H9 (cell line): ENCODE measurements at regions not wholly inside any gene's neighbourhood (a gene's known extent, or its start where the extent isn't known, plus 50 kb on each side); places are given as distances from the start of the nearest gene placed in this dataset.

ENCODE experiments used
- DNase-seq: peaks from one replicate; pipeline ENCODE4 v3.0.0-alpha.2; 2017
- H2AFZ ChIP-seq: one replicate; pipeline ENCODE4 v1.6.1; 2013; ENCODE audit warnings: mild to moderate bottlenecking, low read length, control low read depth, moderate library complexity
- H2AK5ac ChIP-seq: 2 replicates; pipeline ENCODE4 v1.6.1; 2013; ENCODE audit warnings: low read length, control low read depth, mixed read lengths; ENCODE audit not compliant: insufficient read length
- H2BK120ac ChIP-seq: one replicate; pipeline ENCODE4 v1.6.1; 2013; ENCODE audit warnings: low read depth, mild to moderate bottlenecking, low read length, control low read depth, inconsistent platforms; ENCODE audit not compliant: poor library complexity, severe bottlenecking
- H2BK12ac ChIP-seq: 2 replicates; pipeline ENCODE4 v1.6.1; 2013; ENCODE audit warnings: low read length, control low read depth, mixed read lengths, low read depth; ENCODE audit not compliant: insufficient read length
- H2BK15ac ChIP-seq: 2 replicates; pipeline ENCODE4 v1.6.1; 2013; ENCODE audit warnings: low read depth, low read length, control low read depth
- H2BK20ac ChIP-seq: one replicate; pipeline ENCODE4 v1.6.1; 2013; ENCODE audit warnings: low read depth, mild to moderate bottlenecking, low read length, control low read depth, inconsistent platforms; ENCODE audit not compliant: poor library complexity, severe bottlenecking
- H2BK5ac ChIP-seq: 2 replicates; pipeline ENCODE4 v1.6.1; 2013; ENCODE audit warnings: low read length, control low read depth, mixed read lengths; ENCODE audit not compliant: insufficient read length
- H3K14ac ChIP-seq: 2 replicates; pipeline ENCODE4 v1.6.1; 2013; ENCODE audit warnings: low read length, control low read depth; ENCODE audit not compliant: insufficient read depth
- H3K18ac ChIP-seq: 2 replicates; pipeline ENCODE4 v1.6.1; 2013; ENCODE audit warnings: low read depth, mild to moderate bottlenecking, mixed read lengths, low read length, control low read depth; ENCODE audit not compliant: insufficient read length
- H3K23ac ChIP-seq: 2 replicates; pipeline ENCODE4 v1.6.1; 2013; ENCODE audit warnings: low read length, control low read depth, mixed read lengths, low read depth; ENCODE audit not compliant: insufficient read length
- H3K23me2 ChIP-seq: 2 replicates; pipeline ENCODE4 v1.6.1; 2013; ENCODE audit warnings: low read depth, mild to moderate bottlenecking, mixed read lengths, low read length, control low read depth; ENCODE audit not compliant: insufficient read length, poor library complexity, severe bottlenecking
- H3K27ac ChIP-seq: 2 replicates; pipeline ENCODE4 v1.5.1; 2013; ENCODE audit warnings: low read length, control low read depth, mixed read lengths, low read depth; ENCODE audit not compliant: insufficient read length
- H3K27me3 ChIP-seq: 2 replicates; pipeline ENCODE4 v1.6.1; 2013; ENCODE audit warnings: low read length, control low read depth, inconsistent platforms; ENCODE audit not compliant: insufficient read depth
- H3K4ac ChIP-seq: 2 replicates; pipeline ENCODE4 v1.6.1; 2013; ENCODE audit warnings: low read depth, mild to moderate bottlenecking, control low read depth, inconsistent platforms, low read length, moderate library complexity
- H3K4me1 ChIP-seq: 2 replicates; pipeline ENCODE4 v1.6.1; 2013; ENCODE audit warnings: low read length, control low read depth, inconsistent platforms; ENCODE audit not compliant: insufficient read depth
- H3K4me2 ChIP-seq: 2 replicates; pipeline ENCODE4 v1.6.1; 2013; ENCODE audit warnings: low read length, control low read depth, mixed read lengths; ENCODE audit not compliant: insufficient read length, insufficient read depth
- H3K56ac ChIP-seq: 2 replicates; pipeline ENCODE4 v1.6.1; 2013; ENCODE audit warnings: low read depth, mild to moderate bottlenecking, mixed read lengths, low read length, control low read depth; ENCODE audit not compliant: insufficient read length
- H3K79me1 ChIP-seq: 2 replicates; pipeline ENCODE4 v1.6.1; 2013; ENCODE audit warnings: low read depth, mild to moderate bottlenecking, moderate library complexity, low read length, control low read depth, inconsistent platforms; ENCODE audit not compliant: insufficient read depth, poor library complexity, severe bottlenecking
- H3K79me2 ChIP-seq: 2 replicates; pipeline ENCODE4 v1.6.1; 2013; ENCODE audit warnings: low read length, control low read depth, inconsistent platforms; ENCODE audit not compliant: insufficient read depth
- H3K9ac ChIP-seq: 2 replicates; pipeline ENCODE4 v1.6.1; 2013; ENCODE audit warnings: low read length, control low read depth, mixed read lengths; ENCODE audit not compliant: insufficient read length; ENCODE audit errors: extremely low read depth
- H3K9me3 ChIP-seq: one replicate; pipeline ENCODE4 v1.6.1; 2013; ENCODE audit warnings: low read depth, low read length, inconsistent platforms; ENCODE audit not compliant: control insufficient read depth
- H3T11ph ChIP-seq: one replicate; pipeline ENCODE4 v1.6.1; 2013; ENCODE audit warnings: mild to moderate bottlenecking, low read length, control low read depth, inconsistent platforms
- H4K20me1 ChIP-seq: one replicate; pipeline ENCODE4 v1.6.1; 2013; ENCODE audit not compliant: control insufficient read depth, insufficient read length, insufficient read depth
- H4K5ac ChIP-seq: 2 replicates; pipeline ENCODE4 v1.6.1; 2013; ENCODE audit warnings: low read depth, mild to moderate bottlenecking, mixed read lengths, low read length, control low read depth; ENCODE audit not compliant: insufficient read length
- H4K8ac ChIP-seq: replicated peaks from 2 replicates; pipeline ENCODE4 v1.6.1; 2013; ENCODE audit warnings: low read length, control low read depth, mixed read lengths, low read depth; ENCODE audit not compliant: insufficient read length
- H4K91ac ChIP-seq: 2 replicates; pipeline ENCODE4 v1.6.1; 2013; ENCODE audit warnings: low read depth, mild to moderate bottlenecking, moderate library complexity, mixed read lengths, low read length, control low read depth; ENCODE audit not compliant: insufficient read length
- H3K27ac Mint-ChIP-seq, 3 experiments: 2 replicates in 2 of 3; 3 replicates in 1 of 3; pipeline ENCODE4 v1.8.0; 2020 to 2021; ENCODE audit warnings: mixed read lengths in 3 of 3, mild to moderate bottlenecking in 1 of 3, moderate library complexity in 1 of 3
- H3K27me3 Mint-ChIP-seq: 2 replicates; pipeline ENCODE4 v1.8.0; 2021; ENCODE audit warnings: low read depth, mild to moderate bottlenecking, moderate library complexity, mixed read lengths
- H3K36me3 Mint-ChIP-seq, 3 experiments: 2 replicates in 2 of 3; 3 replicates in 1 of 3; pipeline ENCODE4 v1.8.0; 2020 to 2021; ENCODE audit warnings: low read depth in 3 of 3, mixed read lengths in 3 of 3; ENCODE audit not compliant: insufficient read depth in 1 of 3
- H3K4me1 Mint-ChIP-seq, 2 experiments: 2 replicates each; pipeline ENCODE4 v1.8.0; 2020; ENCODE audit warnings: mixed read lengths in 2 of 2
- H3K4me3 Mint-ChIP-seq, 2 experiments: 2 replicates in 1 of 2; 3 replicates in 1 of 2; pipeline ENCODE4 v1.8.0; 2020 to 2021; ENCODE audit warnings: mild to moderate bottlenecking in 2 of 2, mixed read lengths in 2 of 2, moderate library complexity in 1 of 2
- H3K9me3 Mint-ChIP-seq, 2 experiments: 2 replicates in 1 of 2; 3 replicates in 1 of 2; pipeline ENCODE4 v1.8.0; 2020; ENCODE audit warnings: mild to moderate bottlenecking in 2 of 2, mixed read lengths in 2 of 2, moderate library complexity in 1 of 2
- CTCF ChIP-seq: fragments of 200-600 bp; sonication (generic); conservative IDR thresholded peaks from 3 replicates; pipeline ENCODE4 v1.8.0; 2021; ENCODE audit warnings: antibody characterized with exemption, mild to moderate bottlenecking
- WGBS: extraction: QIAGEN DNeasy Blood & Tissue Kit; methylation state at CpG from one replicate; pipeline ENCODE4 v1.1.7; 2013; ENCODE audit warnings: missing lambda C conversion rate, low lambda C conversion rate, mixed read lengths; ENCODE audit not compliant: insufficient read length; ENCODE audit errors: extremely low coverage; 5-methylcytosine and 5-hydroxymethylcytosine counted together

GRCh38 chr1:48107516-48107915 is 110.3 kb upstream of the TRABD2B start:
- H2BK20ac ChIP-seq, result no peak overlapping the region
- no peak overlapping the region for H3K14ac ChIP-seq
- H3K4me1 Mint-ChIP-seq, result peaks cover 13 to 20% of the 10 kb centered on the region in 2 experiments
- H3K9ac ChIP-seq, result no peak overlapping the region
- no peak overlapping the region for H3K4me2 ChIP-seq
- no peak overlapping the region for H2AK5ac ChIP-seq
- H2BK120ac ChIP-seq, result no peak overlapping the region
- no peak overlapping the region for H2BK15ac ChIP-seq
- H4K20me1 ChIP-seq, result no peaks in the 10 kb centered on the region
- no peak overlapping the region for H4K8ac ChIP-seq
- H2AFZ ChIP-seq, result no peak overlapping the region
- H3K4me1 ChIP-seq, result peaks cover 6% of the 10 kb centered on the region; the same call in 1 of the 2 replicates
- H3K56ac ChIP-seq, result no peak overlapping the region
- no peak overlapping the region for H4K5ac ChIP-seq
- no peak overlapping the region for H3K23ac ChIP-seq
- H3K27me3 ChIP-seq, result no peaks in the 10 kb centered on the region
- no peaks in the 10 kb centered on the region for H3K23me2 ChIP-seq
- no peaks in the 10 kb centered on the region for H3K79me2 ChIP-seq
- TF ChIP-seq CTCF, result no peak
- no peaks in the 10 kb centered on the region for H3K36me3 Mint-ChIP-seq
- H3K27ac ChIP-seq, result no peak overlapping the region
- H3K18ac ChIP-seq, result no peak overlapping the region
- H2BK12ac ChIP-seq, result no peak overlapping the region
- H3K27me3 Mint-ChIP-seq, result no peaks in the 10 kb centered on the region
- no peak overlapping the region for H3K27ac Mint-ChIP-seq
- no peak overlapping the region for H3K4me3 Mint-ChIP-seq
- no peak overlapping the region for H3T11ph ChIP-seq
- DNase-seq, result no peak
- no peak overlapping the region for H4K91ac ChIP-seq
- H2BK5ac ChIP-seq, result no peak overlapping the region
- no CpG with 5 or more reads among the region's 3 CpGs for WGBS
- no peaks in the 10 kb centered on the region for H3K9me3 ChIP-seq
- H3K4ac ChIP-seq, result no peak overlapping the region
- H3K9me3 Mint-ChIP-seq, result no peaks in the 10 kb centered on the region
- no peaks in the 10 kb centered on the region for H3K79me1 ChIP-seq
